ENCODE measurements at regions not wholly inside any gene's neighbourhood (a gene's known extent, or its start where the extent isn't known, plus 50 kb on each side); places are given as distances from the start of the nearest gene placed in this dataset.

- H3K9ac ChIP-seq (ENCODE audit: low read depth in 1 of 2, low read length in 2 of 2) = no peak overlapping the region
- no peaks in the 10 kb centered on the region for H3K9me3 ChIP-seq (ENCODE audit: control insufficient read depth in 2 of 2, low read length in 2 of 2)
- no peaks in the 10 kb centered on the region for H3K27me3 ChIP-seq (ENCODE audit: control insufficient read depth in 2 of 2, insufficient read depth in 2 of 2, low read length in 2 of 2)
- peaks cover 3 to 5% of the 10 kb centered on the region in 2 donors for H3K36me3 ChIP-seq (ENCODE audit: control insufficient read depth in 2 of 2, insufficient read depth in 2 of 2, low read length in 2 of 2)
- H3K4me1 ChIP-seq (ENCODE audit: control insufficient read depth in 2 of 2, insufficient read depth in 2 of 2, low read length in 2 of 2) = peaks cover 3 to 5% of the 10 kb centered on the region in 2 donors
- H3K27ac ChIP-seq (ENCODE audit: low read depth in 2 of 2, low read length in 2 of 2) = no peak overlapping the region
- no peak overlapping the region for H3K4me3 ChIP-seq (ENCODE audit: low read length in 2 of 2)
Measured at GRCh38 chr6:144746902-144747469, 461.9 kb downstream of the UTRN start.

GRCh38 chr6:144749263-144749662 is 464.1 kb downstream of the UTRN start:
- Histone ChIP-seq H3K36me3 (ENCODE audit: control insufficient read depth in 2 of 2, insufficient read depth in 2 of 2, low read length in 2 of 2) (peaks cover 5 to 6% of the 10 kb centered on the region in 2 donors), H3K27ac (ENCODE audit: low read depth in 2 of 2, low read length in 2 of 2) (no peak overlapping the region), H3K9me3 (ENCODE audit: control insufficient read depth in 2 of 2, low read length in 2 of 2) (no peaks in the 10 kb centered on the region), H3K9ac (ENCODE audit: low read depth in 1 of 2, low read length in 2 of 2) (no peak overlapping the region), H3K27me3 (ENCODE audit: control insufficient read depth in 2 of 2, insufficient read depth in 2 of 2, low read length in 2 of 2) (no peaks in the 10 kb centered on the region), H3K4me1 (ENCODE audit: control insufficient read depth in 2 of 2, insufficient read depth in 2 of 2, low read length in 2 of 2) (peaks cover 3 to 5% of the 10 kb centered on the region in 2 donors), H3K4me3 (ENCODE audit: low read length in 2 of 2) (no peak overlapping the region)

GRCh38 chr6:144753023-144753705 is 468.0 kb downstream of the UTRN start:
- Histone ChIP-seq H3K4me1 (ENCODE audit: control insufficient read depth in 2 of 2, insufficient read depth in 2 of 2, low read length in 2 of 2) (no peaks in the 10 kb centered on the region), H3K36me3 (ENCODE audit: control insufficient read depth in 2 of 2, insufficient read depth in 2 of 2, low read length in 2 of 2) (peaks cover 8 to 9% of the 10 kb centered on the region in 2 donors), H3K27me3 (ENCODE audit: control insufficient read depth in 2 of 2, insufficient read depth in 2 of 2, low read length in 2 of 2) (no peaks in the 10 kb centered on the region), H3K9me3 (ENCODE audit: control insufficient read depth in 2 of 2, low read length in 2 of 2) (no peaks in the 10 kb centered on the region), H3K9ac (ENCODE audit: low read depth in 1 of 2, low read length in 2 of 2) (no peak overlapping the region), H3K4me3 (ENCODE audit: low read length in 2 of 2) (no peak overlapping the region), H3K27ac (ENCODE audit: low read depth in 2 of 2, low read length in 2 of 2) (no peak overlapping the region)

GRCh38 chr6:144756469-144756868 is 471.3 kb downstream of the UTRN start:
- H3K9ac ChIP-seq (ENCODE audit: low read depth in 1 of 2, low read length in 2 of 2) = no peak overlapping the region
- H3K36me3 ChIP-seq (ENCODE audit: control insufficient read depth in 2 of 2, insufficient read depth in 2 of 2, low read length in 2 of 2) = peaks cover 7 to 9% of the 10 kb centered on the region in 2 donors
- H3K4me1 ChIP-seq (ENCODE audit: control insufficient read depth in 2 of 2, insufficient read depth in 2 of 2, low read length in 2 of 2) = no peaks in the 10 kb centered on the region
- H3K9me3 ChIP-seq (ENCODE audit: control insufficient read depth in 2 of 2, low read length in 2 of 2) = no peaks in the 10 kb centered on the region
- no peaks in the 10 kb centered on the region for H3K27me3 ChIP-seq (ENCODE audit: control insufficient read depth in 2 of 2, insufficient read depth in 2 of 2, low read length in 2 of 2)
- no peak overlapping the region for H3K27ac ChIP-seq (ENCODE audit: low read depth in 2 of 2, low read length in 2 of 2)
- no peak overlapping the region for H3K4me3 ChIP-seq (ENCODE audit: low read length in 2 of 2)

GRCh38 chr6:144757299-144757698 is 472.2 kb downstream of the UTRN start:
- Histone ChIP-seq H3K4me3 (ENCODE audit: low read length in 2 of 2) (no peak overlapping the region), H3K9ac (ENCODE audit: low read depth in 1 of 2, low read length in 2 of 2) (no peak overlapping the region), H3K9me3 (ENCODE audit: control insufficient read depth in 2 of 2, low read length in 2 of 2) (no peaks in the 10 kb centered on the region), H3K36me3 (ENCODE audit: control insufficient read depth in 2 of 2, insufficient read depth in 2 of 2, low read length in 2 of 2) (peaks cover 6 to 8% of the 10 kb centered on the region in 2 donors), H3K27me3 (ENCODE audit: control insufficient read depth in 2 of 2, insufficient read depth in 2 of 2, low read length in 2 of 2) (no peaks in the 10 kb centered on the region), H3K27ac (ENCODE audit: low read depth in 2 of 2, low read length in 2 of 2) (no peak overlapping the region), H3K4me1 (ENCODE audit: control insufficient read depth in 2 of 2, insufficient read depth in 2 of 2, low read length in 2 of 2) (no peaks in the 10 kb centered on the region)

- Histone ChIP-seq H3K36me3 (ENCODE audit: control insufficient read depth in 2 of 2, insufficient read depth in 2 of 2, low read length in 2 of 2) (peaks cover 6 to 11% of the 10 kb centered on the region in 2 donors), H3K4me3 (ENCODE audit: low read length in 2 of 2) (no peak overlapping the region), H3K4me1 (ENCODE audit: control insufficient read depth in 2 of 2, insufficient read depth in 2 of 2, low read length in 2 of 2) (no peaks in the 10 kb centered on the region), H3K9me3 (ENCODE audit: control insufficient read depth in 2 of 2, low read length in 2 of 2) (no peaks in the 10 kb centered on the region), H3K27me3 (ENCODE audit: control insufficient read depth in 2 of 2, insufficient read depth in 2 of 2, low read length in 2 of 2) (no peaks in the 10 kb centered on the region), H3K9ac (ENCODE audit: low read depth in 1 of 2, low read length in 2 of 2) (no peak overlapping the region), H3K27ac (ENCODE audit: low read depth in 2 of 2, low read length in 2 of 2) (no peak overlapping the region)
Measured at GRCh38 chr6:144757730-144758129, 472.6 kb downstream of the UTRN start.

DNA sequence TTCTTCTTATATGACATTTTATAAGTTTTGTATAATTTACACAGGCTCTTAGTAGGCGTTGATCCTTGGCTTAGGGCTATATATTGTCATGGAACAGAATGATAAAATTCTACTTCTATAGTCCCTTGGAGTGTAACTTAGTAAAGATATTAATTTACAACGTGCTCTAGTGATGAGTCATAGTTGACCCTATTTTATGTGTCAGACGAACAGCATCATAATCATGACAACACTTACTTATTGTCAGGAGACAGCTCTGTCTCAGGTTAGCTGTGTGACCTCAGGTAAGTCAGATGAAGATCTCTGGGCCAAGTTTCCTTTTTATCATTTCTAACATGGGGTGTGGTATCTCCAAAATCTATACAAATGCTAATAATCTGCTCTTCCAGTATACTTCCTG is 473.5 kb downstream of the UTRN start:
- H3K27me3 ChIP-seq (ENCODE audit: control insufficient read depth in 2 of 2, insufficient read depth in 2 of 2, low read length in 2 of 2) = no peaks in the 10 kb centered on the region

DNA sequence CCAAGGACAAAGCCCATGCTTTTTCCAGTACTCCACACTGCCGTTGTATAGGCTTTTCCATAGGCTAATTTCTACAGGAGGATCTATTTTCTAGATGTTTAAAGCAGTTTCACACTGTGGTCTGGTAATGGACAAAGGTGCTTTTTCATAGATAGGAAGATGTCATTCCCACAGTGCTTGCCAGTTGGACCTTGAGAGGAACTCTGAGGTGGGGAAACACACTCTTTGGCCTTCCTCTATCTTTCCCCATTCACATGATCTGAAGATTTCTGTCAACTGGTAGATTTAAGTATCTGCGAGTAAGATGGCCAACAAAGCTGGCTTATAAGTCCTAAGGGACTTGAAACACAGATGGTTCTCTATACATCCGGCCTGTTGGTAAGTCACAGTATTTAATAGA is 477.3 kb downstream of the UTRN start:
- Histone ChIP-seq H3K27ac (ENCODE audit: low read depth in 2 of 2, low read length in 2 of 2) (no peak overlapping the region), H3K27me3 (ENCODE audit: control insufficient read depth in 2 of 2, insufficient read depth in 2 of 2, low read length in 2 of 2) (no peaks in the 10 kb centered on the region), H3K9ac (ENCODE audit: low read depth in 1 of 2, low read length in 2 of 2) (no peak overlapping the region), H3K9me3 (ENCODE audit: control insufficient read depth in 2 of 2, low read length in 2 of 2) (no peaks in the 10 kb centered on the region), H3K4me3 (ENCODE audit: low read length in 2 of 2) (no peak overlapping the region), H3K4me1 (ENCODE audit: control insufficient read depth in 2 of 2, insufficient read depth in 2 of 2, low read length in 2 of 2) (no peaks in the 10 kb centered on the region), H3K36me3 (ENCODE audit: control insufficient read depth in 2 of 2, insufficient read depth in 2 of 2, low read length in 2 of 2) (peaks cover 0 to 8% of the 10 kb centered on the region in 2 donors)

More for the DNA sequence above, 473.5 kb downstream of the UTRN start:
- Histone ChIP-seq H3K36me3 (ENCODE audit: control insufficient read depth in 2 of 2, insufficient read depth in 2 of 2, low read length in 2 of 2) (peaks cover 4 to 11% of the 10 kb centered on the region in 2 donors), H3K9ac (ENCODE audit: low read depth in 1 of 2, low read length in 2 of 2) (no peak overlapping the region), H3K9me3 (ENCODE audit: control insufficient read depth in 2 of 2, low read length in 2 of 2) (no peaks in the 10 kb centered on the region), H3K4me3 (ENCODE audit: low read length in 2 of 2) (no peak overlapping the region), H3K4me1 (ENCODE audit: control insufficient read depth in 2 of 2, insufficient read depth in 2 of 2, low read length in 2 of 2) (no peaks in the 10 kb centered on the region), H3K27ac (ENCODE audit: low read depth in 2 of 2, low read length in 2 of 2) (no peak overlapping the region)

DNA sequence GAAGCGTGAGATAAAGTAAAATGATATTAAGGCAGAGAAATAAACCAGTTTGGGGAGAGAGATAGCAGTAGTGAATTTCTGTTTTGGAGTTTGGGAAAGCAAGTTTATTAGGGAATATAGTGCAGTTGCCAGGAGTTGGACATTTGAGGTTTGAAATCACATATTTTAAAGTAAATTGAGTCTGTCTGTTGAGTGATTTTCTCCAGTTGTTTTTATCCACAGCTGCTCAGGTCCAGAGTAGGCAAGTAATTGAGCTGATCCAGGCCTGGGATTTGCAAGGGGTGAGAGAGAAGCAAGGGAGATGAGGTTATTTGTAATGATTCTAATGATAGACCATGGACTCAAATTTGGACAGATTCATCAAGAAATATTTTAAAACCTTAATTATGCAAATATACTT is 481.9 kb downstream of the UTRN start:
- H3K9me3 ChIP-seq (ENCODE audit: control insufficient read depth in 2 of 2, low read length in 2 of 2) = no peaks in the 10 kb centered on the region
- no peaks in the 10 kb centered on the region for H3K27me3 ChIP-seq (ENCODE audit: control insufficient read depth in 2 of 2, insufficient read depth in 2 of 2, low read length in 2 of 2)
- H3K27ac ChIP-seq (ENCODE audit: low read depth in 2 of 2, low read length in 2 of 2) = no peak overlapping the region
- no peaks in the 10 kb centered on the region for H3K4me1 ChIP-seq (ENCODE audit: control insufficient read depth in 2 of 2, insufficient read depth in 2 of 2, low read length in 2 of 2)
- H3K9ac ChIP-seq (ENCODE audit: low read depth in 1 of 2, low read length in 2 of 2) = no peak overlapping the region
- H3K36me3 ChIP-seq (ENCODE audit: control insufficient read depth in 2 of 2, insufficient read depth in 2 of 2, low read length in 2 of 2) = peaks cover 0 to 5% of the 10 kb centered on the region in 2 donors
- H3K4me3 ChIP-seq (ENCODE audit: low read length in 2 of 2) = no peak overlapping the region

- Histone ChIP-seq H3K27me3 (ENCODE audit: control insufficient read depth in 2 of 2, insufficient read depth in 2 of 2, low read length in 2 of 2) (no peaks in the 10 kb centered on the region), H3K4me3 (ENCODE audit: low read length in 2 of 2) (no peak overlapping the region), H3K9ac (ENCODE audit: low read depth in 1 of 2, low read length in 2 of 2) (no peak overlapping the region), H3K36me3 (ENCODE audit: control insufficient read depth in 2 of 2, insufficient read depth in 2 of 2, low read length in 2 of 2) (peaks cover 4 to 5% of the 10 kb centered on the region in 2 donors), H3K27ac (ENCODE audit: low read depth in 2 of 2, low read length in 2 of 2) (no peak overlapping the region), H3K4me1 (ENCODE audit: control insufficient read depth in 2 of 2, insufficient read depth in 2 of 2, low read length in 2 of 2) (no peaks in the 10 kb centered on the region), H3K9me3 (ENCODE audit: control insufficient read depth in 2 of 2, low read length in 2 of 2) (no peaks in the 10 kb centered on the region)
Measured at GRCh38 chr6:144768551-144769075, 483.5 kb downstream of the UTRN start.

Measured in mucosa of rectum (tissue), 2 donors.